GM18909 (cell line): ENCODE measurements at regions not wholly inside any gene's neighbourhood (a gene's known extent, or its start where the extent isn't known, plus 50 kb on each side); places are given as distances from the start of the nearest gene placed in this dataset.

Experiments
- ATAC-seq: cut with Tn5 transposase; IDR thresholded peaks from one replicate; pipeline ENCODE4 v1.9.1; 2021; ENCODE audit warnings: mild to moderate bottlenecking; ENCODE audit not compliant: unreplicated experiment, poor library complexity

DNA sequence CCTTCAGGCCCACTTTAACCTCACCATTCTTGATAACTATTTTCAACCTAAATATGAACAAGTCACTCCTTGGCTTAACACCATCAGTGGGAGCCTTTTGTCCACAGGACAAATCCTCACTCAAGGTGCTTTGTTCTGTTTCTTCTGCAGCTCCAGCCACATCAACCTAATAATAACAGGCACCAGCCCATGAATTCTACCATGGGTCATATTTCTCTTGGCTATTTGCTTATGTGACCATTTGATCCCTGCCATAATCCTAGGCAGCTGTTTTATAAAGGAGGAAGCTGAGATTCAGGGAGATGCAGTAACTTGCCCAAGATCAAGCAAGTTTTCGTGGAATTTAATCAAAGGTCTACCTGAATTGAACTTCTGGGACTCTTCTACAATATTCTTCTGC is 561.3 kb downstream of the DHX35 start:
- no peak for ATAC-seq

DNA sequence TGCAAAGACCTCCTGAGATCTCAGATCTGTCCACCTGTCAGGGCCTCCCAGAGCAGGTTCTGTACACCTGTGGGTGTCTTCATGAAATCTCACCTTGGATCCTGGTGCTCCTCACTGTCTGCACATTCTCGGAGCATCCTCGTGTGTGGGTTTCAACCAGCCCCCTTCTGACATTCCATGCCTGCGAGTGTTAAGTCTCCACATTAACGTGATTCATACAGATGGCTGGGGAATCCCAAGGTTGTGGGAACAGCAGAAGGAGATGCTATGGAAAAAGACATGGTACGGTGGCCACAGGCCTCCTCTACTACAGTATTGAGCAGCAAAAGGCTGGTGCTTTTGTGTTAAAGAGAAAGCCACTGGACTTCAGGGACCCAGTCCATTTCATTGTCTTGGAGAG is 556.5 kb downstream of the DHX35 start:
- ATAC-seq: no peak

DNA sequence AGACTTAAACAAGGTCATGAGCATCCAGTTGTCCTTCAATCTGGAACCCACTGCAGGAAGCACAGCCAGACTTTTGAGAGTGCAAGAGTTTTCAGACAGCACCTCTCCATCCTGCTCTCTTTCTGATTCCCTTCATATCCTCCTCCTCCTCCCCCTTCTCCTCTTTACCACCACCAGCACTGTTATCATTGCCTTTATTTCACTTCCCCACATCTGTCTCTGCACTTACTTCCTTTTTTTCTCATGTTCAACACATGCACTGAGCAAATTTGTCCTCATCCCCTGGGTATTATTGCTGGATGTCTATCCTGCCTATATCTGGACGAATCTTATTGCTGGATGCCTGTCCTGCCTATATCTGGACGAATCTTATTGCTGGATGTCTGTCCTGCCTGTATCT is 554.8 kb downstream of the DHX35 start:
- no peak for ATAC-seq

DNA sequence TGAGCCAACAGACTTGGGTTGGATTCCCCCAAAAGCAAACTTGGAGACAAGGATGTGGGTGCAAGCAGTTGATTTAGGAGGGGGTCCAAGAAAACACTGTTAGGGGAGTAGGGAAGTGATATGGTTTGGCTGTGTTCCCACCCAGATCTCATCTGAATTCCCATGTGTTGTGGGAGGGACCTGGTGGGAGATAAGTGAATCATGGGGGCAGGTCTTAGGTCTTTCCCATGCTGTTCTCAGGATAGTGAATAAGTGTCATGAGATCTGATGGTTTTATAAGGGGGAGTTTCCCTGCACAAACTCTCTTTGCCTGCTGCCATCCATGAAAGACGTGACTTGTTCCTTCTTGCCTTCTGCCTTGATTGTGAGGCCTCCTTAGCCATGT is 542.6 kb downstream of the DHX35 start:
- no peak for ATAC-seq

DNA sequence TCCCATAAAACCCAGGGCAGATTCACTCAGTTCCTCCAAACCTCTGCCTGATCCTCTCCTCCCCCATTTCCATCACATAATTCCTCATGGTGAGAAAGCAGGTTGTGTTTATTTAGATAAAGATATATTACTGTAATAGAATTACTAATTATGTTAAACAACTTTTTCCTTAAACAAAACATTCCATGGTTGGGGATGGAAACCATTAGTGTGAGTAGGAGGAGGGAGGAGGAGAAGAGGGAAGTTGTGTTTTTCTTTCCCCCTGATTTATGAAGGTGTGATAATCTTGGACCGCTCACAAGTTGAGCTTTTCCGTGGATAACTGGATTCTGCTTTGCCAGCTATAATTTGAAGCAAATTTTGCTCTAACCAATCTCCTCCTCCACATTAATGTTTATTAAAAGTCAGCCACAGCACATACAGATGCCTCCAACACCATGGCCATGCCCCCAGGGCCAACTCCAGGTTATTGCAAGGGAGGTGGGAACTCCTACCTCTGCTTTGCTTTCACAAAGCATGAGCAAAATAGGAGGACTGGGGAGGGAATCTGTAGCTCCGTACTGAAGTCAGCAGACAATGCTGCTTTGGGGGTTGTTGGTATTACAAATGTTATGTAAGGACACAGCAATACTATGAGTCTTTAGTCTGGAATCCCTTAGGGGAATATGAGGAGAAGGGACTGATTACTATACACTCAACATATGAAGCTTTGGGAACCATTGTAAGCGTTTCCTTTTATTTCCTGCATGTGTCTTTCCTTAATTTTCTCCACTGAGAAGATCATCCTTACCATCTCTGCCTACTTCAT is 542.0 kb downstream of the DHX35 start:
- no peak for ATAC-seq

DNA sequence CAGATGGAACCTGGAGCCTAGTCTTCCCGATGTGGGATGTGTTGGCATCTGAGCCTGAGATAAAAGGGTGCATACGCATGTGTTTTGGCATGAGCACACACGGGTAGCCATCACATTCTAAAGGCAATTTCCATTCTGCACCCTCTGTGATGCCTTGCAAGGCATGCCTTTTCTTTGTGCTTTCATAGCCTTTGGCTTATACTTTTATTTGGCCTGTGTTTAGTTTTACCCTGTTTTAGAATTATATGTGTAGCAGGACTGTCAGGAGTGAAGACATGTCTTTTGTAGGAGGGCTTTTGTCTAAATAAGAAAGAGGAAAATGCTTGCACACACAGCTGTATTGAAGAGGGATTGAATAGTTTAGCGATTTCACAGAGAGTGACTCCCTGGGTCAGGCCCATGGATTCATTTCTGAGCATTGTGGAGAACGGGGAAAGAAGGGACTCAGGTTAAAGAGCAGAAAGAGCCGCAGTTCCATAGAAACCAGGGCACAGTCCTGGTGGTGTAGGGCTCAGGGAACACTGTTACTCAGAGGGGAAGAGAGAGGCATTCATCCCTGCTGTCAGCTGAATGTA is 530.2 kb downstream of the DHX35 start:
- no peak for ATAC-seq

DNA sequence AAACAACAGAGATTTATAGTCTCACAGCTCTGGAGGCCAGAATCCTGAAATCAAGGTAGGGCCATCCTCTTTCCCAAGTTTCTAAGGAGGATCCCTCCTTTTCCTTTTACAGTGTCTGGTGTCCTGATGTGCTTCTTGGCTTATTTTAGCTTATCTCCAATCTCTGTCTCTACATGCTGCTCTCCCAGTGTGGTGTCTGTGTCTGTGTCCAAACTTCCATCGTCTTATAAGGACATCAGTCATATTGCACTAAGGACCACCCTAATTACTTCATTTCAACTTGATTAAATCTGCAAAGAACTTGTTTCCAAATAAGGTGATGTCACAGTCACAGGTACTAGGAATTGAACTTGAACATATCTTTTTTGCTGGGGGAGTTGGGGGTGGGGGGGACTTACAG is 529.6 kb downstream of the DHX35 start:
- ATAC-seq: no peak

DNA sequence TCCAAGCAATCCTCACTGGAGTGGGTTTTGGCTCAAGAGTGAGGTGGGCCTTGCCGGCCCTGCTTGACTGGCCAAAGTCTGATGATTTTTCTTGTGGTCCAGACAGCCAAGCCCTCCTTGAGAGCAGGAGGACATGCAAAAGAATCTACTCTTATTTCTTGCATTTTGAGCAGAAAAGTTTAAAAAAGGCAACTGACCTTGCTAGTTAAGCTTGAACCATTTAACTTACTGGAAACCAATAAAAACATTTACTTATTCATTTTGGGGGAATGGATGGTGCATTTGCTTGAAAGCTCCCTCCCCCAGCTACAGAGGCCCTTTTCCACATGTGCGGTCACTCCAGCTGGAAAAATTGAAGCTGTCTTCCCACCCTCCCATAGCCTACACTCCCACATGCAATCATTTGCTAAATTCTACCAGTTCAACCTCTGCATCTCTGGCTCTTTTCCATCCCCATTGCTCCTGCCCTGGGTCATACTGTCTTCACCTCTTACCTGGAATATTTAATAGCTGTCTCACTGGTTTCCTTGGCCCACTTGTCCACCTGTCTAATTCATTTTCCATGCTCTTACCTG is 527.9 kb downstream of the DHX35 start:
- ATAC-seq: no peak

DNA sequence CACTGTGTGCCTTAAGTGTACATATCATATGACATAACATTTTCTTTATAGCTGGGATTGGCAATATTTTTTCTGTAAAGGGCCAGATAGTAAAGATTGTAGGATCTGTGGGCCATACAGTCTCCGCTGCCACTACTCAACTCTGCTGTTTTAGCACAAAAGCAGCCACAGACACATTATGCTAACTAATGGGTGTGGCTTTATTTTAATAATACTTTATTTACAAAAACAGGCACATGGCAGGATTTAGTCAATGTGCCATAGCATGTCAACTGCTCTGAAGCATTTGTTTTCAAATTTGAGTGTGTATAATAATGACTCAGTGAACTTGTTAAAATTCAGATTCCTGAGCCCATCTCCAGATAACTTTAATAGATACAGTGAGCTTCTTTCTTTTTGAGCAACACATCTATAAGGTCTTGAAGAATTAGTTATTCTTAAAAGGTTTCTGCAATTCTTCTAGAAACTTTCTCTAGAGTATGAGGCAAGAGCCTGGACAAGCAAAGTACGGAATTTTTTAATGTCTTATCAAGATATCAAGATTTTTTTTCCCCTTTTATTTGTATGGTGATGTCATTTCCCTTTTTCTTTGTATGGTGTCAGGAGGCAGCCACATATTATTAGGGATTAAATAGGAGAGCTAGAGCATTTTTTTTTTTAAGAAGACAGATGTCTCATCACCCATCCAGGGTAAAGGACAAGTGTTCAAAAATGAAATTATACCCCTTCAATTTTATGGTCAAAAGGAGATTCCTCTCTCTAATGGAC is 518.3 kb downstream of the DHX35 start:
- ATAC-seq: no peak

DNA sequence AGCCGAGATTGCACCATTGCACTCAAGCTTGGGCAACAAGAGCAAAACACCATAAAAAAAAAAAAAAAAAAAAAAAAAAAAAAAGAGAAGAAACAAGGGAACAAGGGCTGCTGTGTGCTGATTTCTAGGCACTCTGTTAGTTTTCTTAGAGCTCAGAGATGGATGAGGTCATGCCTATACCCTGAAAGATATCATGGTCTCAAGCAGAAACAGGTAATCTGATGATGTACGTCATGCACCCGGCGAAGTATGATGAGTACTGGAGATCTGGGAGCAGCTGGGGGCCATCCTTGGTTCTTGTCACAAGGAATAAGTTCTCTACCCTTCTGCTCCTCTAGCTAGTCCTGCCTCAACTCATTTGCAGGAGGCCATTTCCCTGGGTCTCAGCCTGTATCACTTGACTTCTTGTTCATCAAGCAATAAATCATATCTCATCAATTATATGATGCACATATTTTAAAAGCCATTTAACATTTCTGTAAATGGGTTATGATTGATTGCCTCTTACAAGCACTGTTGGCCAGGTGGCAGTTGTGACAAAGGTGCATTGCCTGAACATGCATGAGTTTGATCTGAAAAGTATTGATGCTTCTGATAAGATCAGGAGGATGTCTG is 517.2 kb downstream of the DHX35 start:
- ATAC-seq: no peak

DNA sequence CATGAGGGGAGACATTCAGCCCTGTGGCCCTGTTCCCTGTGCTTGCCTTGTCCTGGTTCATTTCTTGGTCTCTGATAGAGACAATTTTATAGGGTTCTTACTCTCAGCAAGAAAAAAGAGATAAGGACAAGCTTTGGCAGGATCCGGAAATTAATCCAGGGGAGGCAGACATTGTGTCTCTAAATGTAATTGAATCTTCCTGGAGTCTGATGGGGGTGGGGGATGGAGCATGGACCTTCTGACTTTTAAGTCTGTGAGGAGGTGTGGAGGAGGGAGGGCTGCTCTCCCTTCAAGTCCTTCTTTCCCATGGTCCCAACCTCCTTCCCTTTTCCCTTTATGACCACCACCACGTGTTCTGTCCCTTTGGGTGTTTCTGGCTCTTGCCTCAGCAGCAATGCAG is 512.7 kb downstream of the DHX35 start:
- no peak for ATAC-seq

DNA sequence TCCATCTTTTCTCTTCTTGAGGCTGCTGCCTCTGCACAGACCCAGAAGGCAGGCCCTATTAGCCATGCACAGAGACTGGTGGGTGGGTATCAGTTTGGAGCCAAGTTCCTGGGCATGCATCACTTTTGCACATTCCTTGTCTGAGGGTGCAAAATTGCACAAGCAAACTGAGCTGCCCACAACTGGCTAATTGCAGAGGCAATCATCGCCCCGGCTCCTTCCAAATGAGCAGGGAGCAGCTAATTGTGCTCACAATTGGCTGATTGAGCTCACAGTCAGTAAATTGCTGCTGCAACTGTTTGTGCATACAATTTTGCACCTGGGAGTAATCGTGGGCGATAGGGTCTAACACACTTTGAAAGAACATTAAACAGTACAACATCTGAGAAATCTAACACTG is 511.4 kb downstream of the DHX35 start:
- ATAC-seq: no peak

DNA sequence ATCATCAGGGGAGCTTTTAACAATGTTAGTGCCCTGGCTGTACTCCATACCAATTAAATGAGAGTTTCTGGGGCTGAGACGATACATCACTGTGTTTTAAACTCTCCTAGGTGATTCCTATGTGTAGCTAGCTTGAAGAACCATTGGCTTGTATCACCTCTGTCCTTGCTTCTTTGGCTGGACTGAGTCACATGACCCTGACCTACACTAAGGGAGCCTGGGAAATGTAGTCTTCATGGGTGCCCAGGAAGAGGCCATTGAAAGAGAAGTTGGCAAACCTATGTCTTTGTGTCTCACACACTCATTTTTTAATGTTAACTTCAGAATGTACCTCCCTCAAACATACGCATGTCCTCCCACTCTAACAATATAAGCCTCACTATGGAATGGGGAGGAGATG is 506.6 kb downstream of the DHX35 start:
- ATAC-seq: no peak

DNA sequence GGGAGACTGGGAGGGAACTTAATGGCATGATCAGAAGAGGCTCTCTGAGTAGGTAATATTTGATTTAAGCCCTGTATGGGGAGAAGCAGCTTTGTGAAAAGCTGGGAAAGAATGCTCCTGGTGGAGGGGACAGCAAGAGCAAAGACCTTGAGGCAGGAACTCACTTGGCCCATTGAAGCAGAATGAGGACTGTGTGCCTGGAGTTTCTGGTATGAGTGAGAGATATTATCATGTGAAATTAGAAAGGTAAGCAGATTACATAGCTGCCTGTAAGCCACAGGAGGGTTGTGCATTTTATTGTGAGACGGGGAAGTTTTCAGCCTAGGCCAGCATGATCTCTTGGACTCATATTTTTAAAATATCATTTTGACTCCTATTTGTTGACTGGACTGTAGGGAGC is 502.1 kb downstream of the DHX35 start:
- ATAC-seq: no peak

DNA sequence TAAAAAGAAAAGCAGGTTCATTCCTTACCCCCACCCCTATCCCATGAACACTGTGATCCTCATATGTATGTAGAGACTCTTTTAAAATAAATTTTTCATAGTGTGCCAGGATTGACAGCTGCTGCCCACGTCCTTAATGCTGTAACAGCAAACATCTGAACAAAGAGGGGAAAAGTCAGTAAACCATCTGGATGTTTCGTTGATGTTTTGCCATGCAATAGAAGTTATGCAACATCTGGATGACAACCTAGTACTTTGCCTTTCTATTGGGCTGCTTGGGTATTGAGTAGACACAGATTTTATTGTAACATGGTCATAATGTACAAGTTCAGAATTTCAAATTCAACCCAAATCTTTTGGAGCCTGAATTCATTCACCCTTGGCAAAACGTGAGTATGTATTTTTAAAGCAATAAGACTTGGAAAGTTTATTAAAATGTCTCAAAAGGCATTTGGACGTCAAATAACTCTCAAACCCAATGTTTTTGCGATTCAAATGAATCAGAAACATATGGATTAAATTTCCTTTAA is 500.3 kb downstream of the DHX35 start:
- no peak for ATAC-seq

DNA sequence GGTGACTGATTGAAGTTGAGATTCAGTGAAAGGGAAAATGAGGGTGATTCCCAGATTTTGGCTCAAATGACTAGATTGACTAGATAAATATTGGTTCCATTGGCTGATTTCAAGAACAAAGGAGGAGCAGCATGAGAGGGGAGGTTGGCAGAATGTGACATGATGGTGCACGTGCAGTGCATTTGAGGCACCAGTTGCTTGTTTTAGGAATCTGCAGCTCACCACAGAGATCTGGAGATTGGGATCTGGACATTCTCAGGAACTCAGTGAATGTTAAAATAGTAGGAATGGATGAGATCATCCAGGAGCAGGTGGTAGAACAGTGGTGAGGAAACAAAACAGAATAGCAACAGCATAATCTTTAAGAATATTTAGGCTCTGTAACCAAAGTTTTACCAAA is 496.3 kb downstream of the DHX35 start:
- ATAC-seq: no peak

DNA sequence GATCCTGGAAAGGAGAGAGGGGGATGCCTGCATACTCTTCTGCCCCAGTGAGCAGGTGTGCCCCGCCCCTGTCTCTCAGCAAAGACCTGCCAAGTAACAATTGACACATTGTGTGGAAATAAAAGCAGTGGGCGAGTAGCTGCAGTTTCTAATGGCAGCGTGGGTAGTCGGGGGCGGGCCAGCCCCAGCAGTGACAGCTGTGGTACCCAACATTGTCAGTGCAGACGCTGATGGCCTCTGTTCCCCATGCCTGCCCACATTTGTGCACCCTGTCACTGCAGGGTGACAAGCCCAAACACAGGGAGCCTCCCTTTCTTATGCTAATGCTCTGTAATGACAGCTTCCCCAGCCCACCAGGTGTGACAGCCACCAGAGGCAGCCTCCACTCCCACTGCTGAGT is 491.7 kb downstream of the DHX35 start:
- no peak for ATAC-seq

DNA sequence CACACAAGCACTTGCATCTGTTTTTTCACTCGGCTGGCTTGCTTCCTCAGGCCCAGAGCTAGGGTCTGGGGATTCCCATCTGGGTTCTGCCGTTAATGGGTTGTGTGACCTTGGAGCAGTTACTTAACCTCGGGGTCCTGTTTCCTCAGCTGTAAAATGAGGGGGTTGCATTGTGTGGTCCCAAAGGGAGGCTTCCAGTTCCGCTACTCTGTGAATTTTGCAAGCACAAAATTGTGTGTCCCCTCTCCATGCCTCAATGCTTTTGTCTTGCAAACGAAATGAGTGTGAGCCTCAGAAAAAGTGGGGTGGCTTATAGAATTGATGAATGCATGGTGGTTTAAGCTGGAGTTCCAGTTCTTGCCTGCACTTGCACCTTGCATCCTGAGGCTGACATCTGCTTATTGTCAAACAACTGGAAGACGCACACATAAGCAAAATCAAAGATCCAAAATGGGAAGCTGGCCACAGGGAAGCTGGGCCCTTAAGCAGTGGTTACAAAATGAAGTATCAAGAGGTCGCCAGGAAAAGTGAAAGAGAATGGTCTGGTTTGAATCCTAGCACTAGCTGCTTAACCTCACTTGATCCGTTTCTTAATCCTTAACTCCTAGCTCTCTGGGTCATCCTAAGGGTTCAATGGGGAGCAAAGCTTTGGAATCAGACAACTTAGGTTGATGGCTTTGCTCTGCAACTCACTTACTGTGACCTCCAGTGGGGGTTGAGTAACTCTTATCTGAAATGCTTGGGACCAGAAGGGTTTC is 490.6 kb downstream of the DHX35 start:
- no peak for ATAC-seq

DNA sequence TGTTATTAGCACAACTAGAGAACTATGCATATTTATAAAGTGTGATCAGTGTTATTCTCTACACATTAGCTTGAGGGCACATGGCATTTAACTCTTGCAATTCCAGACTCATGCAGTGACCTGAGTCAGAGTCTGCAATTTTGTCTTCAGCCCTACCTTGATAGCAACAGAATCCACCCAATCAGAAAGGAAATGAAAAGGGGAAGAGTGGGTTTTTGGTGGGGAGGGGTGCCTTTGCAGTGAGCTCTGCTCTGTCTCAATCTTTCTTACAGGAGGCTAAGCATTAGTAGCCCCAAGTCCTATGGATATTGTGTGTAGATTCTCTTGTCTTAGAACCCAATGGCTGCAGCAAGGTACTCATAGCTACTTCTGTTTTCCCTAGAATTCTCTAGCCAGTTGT is 489.2 kb downstream of the DHX35 start:
- no peak for ATAC-seq

DNA sequence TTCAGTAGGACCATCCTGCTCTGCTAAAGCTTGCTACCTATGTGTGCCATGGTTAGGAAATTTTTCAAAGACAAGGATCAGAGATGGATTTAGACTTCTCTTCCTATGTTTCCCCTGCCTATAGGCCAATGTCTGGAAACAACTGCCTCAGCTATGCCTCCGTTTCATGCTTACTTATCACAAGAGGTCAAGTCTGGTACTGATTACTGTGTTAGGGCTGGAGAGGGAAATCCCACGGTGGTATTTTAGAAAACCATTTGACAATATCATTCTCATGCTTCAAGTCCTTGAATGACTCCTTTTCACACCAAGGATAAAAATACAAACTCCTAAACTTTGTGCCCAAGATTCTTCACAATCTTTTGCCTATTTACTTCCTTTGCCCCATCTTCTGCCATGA is 484.3 kb downstream of the DHX35 start:
- ATAC-seq: no peak
